ENCODE measurements at regions not wholly inside any gene's neighbourhood (a gene's known extent, or its start where the extent isn't known, plus 50 kb on each side); places are given as distances from the start of the nearest gene placed in this dataset.

DNA sequence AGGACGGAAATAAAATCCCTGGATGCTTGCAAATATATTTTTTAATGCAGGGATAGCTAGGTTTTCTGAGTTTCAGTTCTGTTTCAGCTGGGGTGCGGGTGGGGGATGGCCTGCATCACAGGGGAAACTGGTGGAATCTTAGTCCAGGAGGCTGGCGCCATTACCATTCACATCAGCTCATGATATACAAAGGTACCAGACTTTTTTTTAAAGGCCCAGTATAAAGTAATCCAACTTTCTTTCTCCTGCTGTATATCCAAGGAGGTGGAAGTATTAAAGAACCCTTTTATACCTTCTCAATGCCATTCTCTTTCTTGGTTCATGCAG, 343.8 kb downstream of the KCNRG start:
- TF ChIP-seq, protein P1, sequence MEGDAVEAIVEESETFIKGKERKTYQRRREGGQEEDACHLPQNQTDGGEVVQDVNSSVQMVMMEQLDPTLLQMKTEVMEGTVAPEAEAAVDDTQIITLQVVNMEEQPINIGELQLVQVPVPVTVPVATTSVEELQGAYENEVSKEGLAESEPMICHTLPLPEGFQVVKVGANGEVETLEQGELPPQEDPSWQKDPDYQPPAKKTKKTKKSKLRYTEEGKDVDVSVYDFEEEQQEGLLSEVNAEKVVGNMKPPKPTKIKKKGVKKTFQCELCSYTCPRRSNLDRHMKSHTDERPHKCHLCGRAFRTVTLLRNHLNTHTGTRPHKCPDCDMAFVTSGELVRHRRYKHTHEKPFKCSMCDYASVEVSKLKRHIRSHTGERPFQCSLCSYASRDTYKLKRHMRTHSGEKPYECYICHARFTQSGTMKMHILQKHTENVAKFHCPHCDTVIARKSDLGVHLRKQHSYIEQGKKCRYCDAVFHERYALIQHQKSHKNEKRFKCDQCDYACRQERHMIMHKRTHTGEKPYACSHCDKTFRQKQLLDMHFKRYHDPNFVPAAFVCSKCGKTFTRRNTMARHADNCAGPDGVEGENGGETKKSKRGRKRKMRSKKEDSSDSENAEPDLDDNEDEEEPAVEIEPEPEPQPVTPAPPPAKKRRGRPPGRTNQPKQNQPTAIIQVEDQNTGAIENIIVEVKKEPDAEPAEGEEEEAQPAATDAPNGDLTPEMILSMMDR (IDR thresholded peaks at IDR 0.05; ENCODE audit: poor library complexity): no peak
- TF ChIP-seq EZH2 (IDR thresholded peaks at IDR 0.05; ENCODE audit: borderline replicate concordance): no peak
- TF ChIP-seq EZH2phosphoT487 (IDR thresholded peaks at IDR 0.05; ENCODE audit: low read depth, severe bottlenecking, unreplicated experiment): no peak

All from hepatocyte (in vitro differentiated cells).